ENCODE measurements at regions not wholly inside any gene's neighbourhood (a gene's known extent, or its start where the extent isn't known, plus 50 kb on each side); places are given as distances from the start of the nearest gene placed in this dataset.

GRCh38 chr10:47231414-47231813 lies 68.6 kb upstream of the GDF10 start:
- intact Hi-C loops (cut with micrococcal nuclease; ENCODE audit: unreplicated experiment) = no loop called here
- Histone ChIP-seq H3K36me3 (ENCODE audit: insufficient read depth, low read length, poor library complexity, severe bottlenecking) (no peaks in the 10 kb centered on the region), H3K4me1 (ENCODE audit: insufficient read depth, low read length, poor library complexity, severe bottlenecking) (no peaks in the 10 kb centered on the region), H3K9me3 (ENCODE audit: low read depth, low read length, poor library complexity, severe bottlenecking) (no peaks in the 10 kb centered on the region), H3K27ac (ENCODE audit: low read depth, low read length, poor library complexity, severe bottlenecking) (no peak overlapping the region), H3K4me3 (ENCODE audit: low read depth, low read length, poor library complexity, severe bottlenecking) (no peak overlapping the region), H3K27me3 (replicated peaks; ENCODE audit: insufficient read depth, low read depth, low read length, poor library complexity) (no peaks in the 10 kb centered on the region)
- DNase-seq (ENCODE audit: low spot score) = no peak
- POLR2A ChIA-PET (ENCODE audit: low non-redundant PET) = no interaction called here
- CTCF ChIA-PET = no interaction called here
- no TSS peak for BruUV-seq (replicated peaks)
- TF ChIP-seq EZH2 (IDR thresholded peaks at IDR 0.05; ENCODE audit: borderline replicate concordance, low read depth, low read length, poor library complexity, severe bottlenecking) = no peak
- TF ChIP-seq, protein P1, sequence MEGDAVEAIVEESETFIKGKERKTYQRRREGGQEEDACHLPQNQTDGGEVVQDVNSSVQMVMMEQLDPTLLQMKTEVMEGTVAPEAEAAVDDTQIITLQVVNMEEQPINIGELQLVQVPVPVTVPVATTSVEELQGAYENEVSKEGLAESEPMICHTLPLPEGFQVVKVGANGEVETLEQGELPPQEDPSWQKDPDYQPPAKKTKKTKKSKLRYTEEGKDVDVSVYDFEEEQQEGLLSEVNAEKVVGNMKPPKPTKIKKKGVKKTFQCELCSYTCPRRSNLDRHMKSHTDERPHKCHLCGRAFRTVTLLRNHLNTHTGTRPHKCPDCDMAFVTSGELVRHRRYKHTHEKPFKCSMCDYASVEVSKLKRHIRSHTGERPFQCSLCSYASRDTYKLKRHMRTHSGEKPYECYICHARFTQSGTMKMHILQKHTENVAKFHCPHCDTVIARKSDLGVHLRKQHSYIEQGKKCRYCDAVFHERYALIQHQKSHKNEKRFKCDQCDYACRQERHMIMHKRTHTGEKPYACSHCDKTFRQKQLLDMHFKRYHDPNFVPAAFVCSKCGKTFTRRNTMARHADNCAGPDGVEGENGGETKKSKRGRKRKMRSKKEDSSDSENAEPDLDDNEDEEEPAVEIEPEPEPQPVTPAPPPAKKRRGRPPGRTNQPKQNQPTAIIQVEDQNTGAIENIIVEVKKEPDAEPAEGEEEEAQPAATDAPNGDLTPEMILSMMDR (conservative IDR thresholded peaks at IDR 0.05; ENCODE audit: low read depth, low read length) = no peak

DNA sequence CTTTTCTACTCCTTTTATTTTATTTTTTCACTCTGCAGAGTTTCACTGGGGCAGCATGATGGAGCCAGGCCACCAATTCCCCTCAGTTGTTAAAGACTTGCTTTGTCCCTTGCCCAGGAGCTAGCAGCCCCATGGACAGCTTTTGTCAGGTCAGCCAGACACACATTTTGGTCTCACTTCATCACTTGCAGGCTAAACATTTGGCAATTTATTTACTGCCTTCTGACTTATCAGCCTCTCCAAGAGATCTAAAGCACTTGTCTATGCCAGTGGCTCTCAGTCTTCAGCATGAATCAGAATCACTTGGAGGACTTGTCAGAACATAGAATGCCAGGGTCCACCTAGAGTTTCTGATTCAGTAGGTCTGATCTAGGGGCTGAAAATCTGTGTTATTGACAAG lies 66.4 kb upstream of the GDF10 start:
- no peak overlapping the region for H3K4me3 ChIP-seq (ENCODE audit: low read depth, low read length, poor library complexity, severe bottlenecking)
- no peaks in the 10 kb centered on the region for H3K27me3 ChIP-seq (replicated peaks; ENCODE audit: insufficient read depth, low read depth, low read length, poor library complexity)
- no peak for DNase-seq (ENCODE audit: low spot score)
- no peak for TF ChIP-seq EZH2 (IDR thresholded peaks at IDR 0.05; ENCODE audit: borderline replicate concordance, low read depth, low read length, poor library complexity, severe bottlenecking)
- TF ChIP-seq, protein P1 (conservative IDR thresholded peaks at IDR 0.05; ENCODE audit: low read depth, low read length) = no peak
- ChIA-PET POLR2A (ENCODE audit: low non-redundant PET) (no interaction called here), CTCF (no interaction called here)
- intact Hi-C loops (cut with micrococcal nuclease; ENCODE audit: unreplicated experiment) = no loop called here
- BruUV-seq (replicated peaks) = no TSS peak
- H3K36me3 ChIP-seq (ENCODE audit: insufficient read depth, low read length, poor library complexity, severe bottlenecking) = no peaks in the 10 kb centered on the region
- no peaks in the 10 kb centered on the region for H3K9me3 ChIP-seq (ENCODE audit: low read depth, low read length, poor library complexity, severe bottlenecking)
- no peaks in the 10 kb centered on the region for H3K4me1 ChIP-seq (ENCODE audit: insufficient read depth, low read length, poor library complexity, severe bottlenecking)
- H3K27ac ChIP-seq (ENCODE audit: low read depth, low read length, poor library complexity, severe bottlenecking) = no peak overlapping the region

DNA sequence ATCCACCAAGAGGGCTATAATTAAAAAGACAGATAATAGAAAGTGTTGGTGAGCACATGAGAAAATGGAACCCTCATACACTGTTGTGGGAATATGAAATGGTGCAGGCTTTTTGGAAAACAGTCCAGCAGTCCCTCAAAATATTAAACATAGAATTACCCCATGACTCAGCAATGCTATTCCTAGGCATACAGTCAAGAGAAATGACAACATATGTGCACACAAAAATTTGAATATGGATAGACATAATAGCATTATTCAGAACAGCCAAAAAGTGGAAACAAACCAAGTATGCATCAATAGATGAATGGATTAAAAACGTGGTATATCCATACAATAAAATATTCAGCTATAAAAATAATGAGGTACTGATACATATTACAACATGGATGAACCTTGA lies 64.5 kb upstream of the GDF10 start:
- CTCF ChIA-PET = no interaction called here
- no TSS peak for BruUV-seq (replicated peaks)
- POLR2A ChIA-PET (ENCODE audit: low non-redundant PET) = no interaction called here
- DNase-seq (ENCODE audit: low spot score) = no peak
- Histone ChIP-seq H3K9me3 (ENCODE audit: low read depth, low read length, poor library complexity, severe bottlenecking) (no peaks in the 10 kb centered on the region), H3K36me3 (ENCODE audit: insufficient read depth, low read length, poor library complexity, severe bottlenecking) (no peaks in the 10 kb centered on the region), H3K4me1 (ENCODE audit: insufficient read depth, low read length, poor library complexity, severe bottlenecking) (no peaks in the 10 kb centered on the region), H3K4me3 (ENCODE audit: low read depth, low read length, poor library complexity, severe bottlenecking) (no peak overlapping the region), H3K27ac (ENCODE audit: low read depth, low read length, poor library complexity, severe bottlenecking) (no peak overlapping the region), H3K27me3 (replicated peaks; ENCODE audit: insufficient read depth, low read depth, low read length, poor library complexity) (no peaks in the 10 kb centered on the region)
- TF ChIP-seq, protein P1 (conservative IDR thresholded peaks at IDR 0.05; ENCODE audit: low read depth, low read length) = no peak
- no peak for TF ChIP-seq EZH2 (IDR thresholded peaks at IDR 0.05; ENCODE audit: borderline replicate concordance, low read depth, low read length, poor library complexity, severe bottlenecking)
- intact Hi-C loops (cut with micrococcal nuclease; ENCODE audit: unreplicated experiment) = no loop called here
